HG02623 (cell line): ENCODE measurements at regions not wholly inside any gene's neighbourhood (a gene's known extent, or its start where the extent isn't known, plus 50 kb on each side); places are given as distances from the start of the nearest gene placed in this dataset.
"Not testable (repeated sequence)": the region's sequence is repeated elsewhere in the genome, so short reads cannot be mapped to it uniquely, and the experiment has no call there.

Source experiments
- ATAC-seq: cut with Tn5 transposase; IDR thresholded peaks from one replicate; pipeline ENCODE4 v1.9.1; 2021; ENCODE audit warnings: moderate library complexity; ENCODE audit not compliant: unreplicated experiment

DNA sequence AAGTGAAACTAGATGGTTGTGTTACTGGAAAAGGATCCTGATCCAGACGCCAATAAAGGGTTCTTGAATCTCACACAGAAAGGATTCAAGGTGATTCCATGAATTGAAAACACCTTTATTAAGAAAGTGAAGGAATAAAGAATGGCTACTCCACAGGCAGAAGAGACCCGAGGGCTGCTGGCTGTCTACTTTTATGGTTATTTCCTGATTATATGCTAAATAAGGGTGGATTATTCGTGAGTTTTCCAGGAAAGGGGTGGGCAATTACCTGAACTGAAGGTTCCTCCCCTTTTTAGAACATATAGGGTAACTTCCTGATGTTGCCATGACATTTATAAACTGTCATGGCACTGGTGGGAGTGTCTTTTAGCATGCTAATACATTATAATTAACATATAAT lies 50.9 kb upstream of the WARS2 start:
- ATAC-seq, result no peak

DNA sequence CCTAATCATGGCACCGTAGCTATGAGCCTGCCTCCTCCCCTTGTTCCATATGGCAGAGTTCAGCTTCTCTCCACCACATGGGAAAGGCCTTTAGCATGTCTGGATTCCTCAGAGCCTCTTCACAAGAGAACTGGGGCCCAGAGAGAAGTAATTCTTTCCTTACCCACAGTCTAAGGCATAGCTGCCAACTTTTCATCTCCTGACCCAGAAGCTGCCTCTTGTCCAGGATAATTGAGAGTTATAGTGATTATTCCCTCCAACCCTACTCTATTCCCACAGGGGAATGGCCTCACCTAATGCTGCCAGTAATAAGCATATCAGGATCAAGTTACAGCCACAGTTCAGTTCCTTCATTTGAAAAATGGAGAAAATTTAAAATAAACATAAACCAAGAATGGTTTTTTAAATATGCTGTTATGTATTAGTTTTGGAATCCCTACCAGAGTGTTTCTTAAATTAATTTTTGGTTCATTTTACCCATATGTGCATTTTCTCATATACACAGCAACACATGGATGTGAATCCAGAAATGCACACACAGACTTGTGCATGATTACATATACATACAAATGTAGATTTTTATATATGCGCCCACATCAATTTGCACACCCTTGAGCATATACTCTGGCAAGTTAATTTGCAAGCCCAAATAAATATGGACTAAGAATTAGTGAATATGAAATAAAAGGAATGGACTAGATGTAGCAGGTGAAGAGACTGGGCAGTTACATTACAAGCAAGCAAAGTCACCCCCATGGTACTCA lies 63.9 kb upstream of the WARS2 start:
- no peak for ATAC-seq

DNA sequence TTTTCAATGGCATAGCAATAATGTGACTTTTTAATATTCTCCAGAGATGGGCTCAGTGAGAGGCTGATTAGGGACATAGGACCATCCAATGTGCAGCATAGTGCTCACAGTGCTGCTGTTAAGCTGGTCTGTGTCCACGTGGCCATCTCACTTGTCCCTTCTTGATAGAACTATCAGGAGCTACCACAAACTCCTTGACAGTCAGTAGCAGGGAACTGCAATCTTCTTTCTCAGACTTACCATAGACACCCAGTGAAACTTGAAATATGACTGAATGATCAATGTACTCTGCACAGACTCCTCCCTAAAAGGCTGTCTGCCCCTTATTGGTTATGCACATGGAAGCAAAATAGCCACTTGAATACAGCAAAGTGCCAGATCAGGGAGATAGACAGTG lies 64.5 kb upstream of the WARS2 start:
- no peak for ATAC-seq

DNA sequence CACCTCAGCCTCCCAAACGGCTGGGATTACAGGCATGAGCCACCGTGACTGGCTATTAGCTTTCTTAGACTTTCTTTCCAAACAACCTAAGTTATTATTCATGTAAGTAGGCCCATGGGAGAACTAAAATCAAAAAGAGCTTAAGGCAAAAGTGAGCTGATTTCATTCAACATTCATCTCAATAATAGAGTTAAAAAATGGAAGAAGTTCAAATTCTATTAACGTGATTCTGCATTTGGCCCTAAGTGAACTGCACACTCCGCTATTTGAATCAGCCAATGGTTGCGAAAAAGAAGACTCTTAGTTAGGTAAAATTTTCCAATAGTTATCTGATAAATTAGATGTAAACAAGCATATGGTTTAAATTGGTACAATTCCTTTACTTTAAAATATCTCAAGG lies 68.6 kb upstream of the WARS2 start:
- no peak for ATAC-seq

DNA sequence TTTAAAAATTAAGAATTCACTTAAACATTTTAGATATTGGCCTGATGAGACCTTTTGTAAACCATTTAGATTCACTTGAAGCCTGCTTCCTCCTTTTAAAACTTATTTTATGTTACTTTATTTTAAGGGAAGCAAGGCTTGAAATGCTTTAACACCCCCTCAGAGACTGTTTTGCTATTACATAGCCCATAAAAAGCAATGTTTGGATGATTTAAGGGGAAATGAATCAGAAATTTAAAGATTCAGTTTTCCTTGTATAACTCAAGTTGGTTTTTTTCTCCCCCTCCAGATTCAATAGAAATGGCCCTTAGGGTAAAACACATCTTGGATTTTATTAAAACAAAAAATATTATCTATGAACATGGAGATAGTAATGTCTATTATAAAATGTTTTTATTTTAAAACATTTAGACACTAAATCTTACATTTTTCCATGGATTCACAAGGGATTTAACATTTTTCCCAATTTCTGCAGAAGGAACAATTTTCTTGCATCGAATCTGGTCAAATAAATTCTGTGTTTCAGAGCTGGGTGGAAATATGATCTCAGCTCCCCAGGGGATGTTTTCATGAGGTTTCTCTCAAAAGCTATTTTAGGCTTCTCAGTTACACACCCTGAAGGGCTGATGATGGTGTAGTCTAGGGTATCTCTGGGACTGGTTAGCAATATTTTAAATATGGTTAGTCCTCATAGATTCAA lies 69.3 kb upstream of the WARS2 start:
- no peak for ATAC-seq

DNA sequence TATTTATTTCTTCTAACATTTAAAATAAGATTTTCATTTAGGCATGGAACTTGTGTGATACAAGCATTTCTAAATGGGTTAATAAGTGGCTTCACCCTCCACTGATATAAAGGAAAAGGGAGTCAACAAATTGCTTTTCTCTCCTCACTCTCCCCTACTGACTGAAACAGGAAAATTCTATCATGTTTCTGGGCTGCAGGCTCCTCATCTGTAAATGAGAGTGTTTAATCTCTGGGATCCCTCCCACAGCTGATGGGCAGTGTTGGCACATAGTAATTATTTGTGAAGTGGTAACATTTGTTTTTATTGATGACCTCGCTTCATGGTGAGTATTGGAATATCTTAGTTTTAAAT lies 69.8 kb upstream of the WARS2 start:
- no peak for ATAC-seq

DNA sequence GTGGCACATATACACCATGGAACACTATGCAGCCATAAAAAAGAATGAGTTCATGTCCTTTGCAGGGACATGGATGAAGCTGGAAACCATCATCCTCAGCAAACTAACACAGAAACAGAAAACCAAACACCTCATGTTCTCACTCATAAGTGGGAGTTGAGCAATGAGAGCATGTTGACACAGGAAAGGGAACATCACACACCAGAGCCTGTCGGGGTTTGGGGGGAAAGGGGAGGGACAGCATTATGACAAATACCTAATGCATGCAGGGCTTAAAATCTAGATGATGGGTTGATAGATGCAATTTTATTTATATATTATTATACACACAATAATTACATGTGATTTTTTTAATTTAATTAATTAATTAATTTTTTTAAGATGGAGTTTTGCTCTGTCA lies 72.8 kb upstream of the WARS2 start:
- ATAC-seq, result not testable (repeated sequence)

DNA sequence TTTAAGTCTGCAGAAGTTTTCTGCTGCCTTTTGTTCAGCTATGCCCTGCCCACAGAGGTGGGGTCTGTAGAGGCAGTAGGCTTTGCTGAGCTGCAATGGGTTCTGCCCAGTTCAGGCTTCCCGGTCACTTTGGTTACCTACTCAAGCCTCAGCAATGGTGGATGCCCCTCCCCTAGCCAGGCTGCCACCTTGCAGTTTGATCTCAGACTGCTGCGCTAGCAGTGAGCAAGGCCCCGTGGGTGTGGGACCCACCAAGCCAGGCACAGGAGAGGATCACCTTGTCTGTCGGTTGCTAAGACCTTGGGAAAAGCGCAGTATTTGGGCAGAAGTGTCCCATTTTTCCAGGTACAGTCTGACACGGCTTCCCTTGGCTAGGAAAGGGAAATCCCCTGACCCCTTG lies 74.5 kb upstream of the WARS2 start:
- ATAC-seq, result not testable (repeated sequence)

DNA sequence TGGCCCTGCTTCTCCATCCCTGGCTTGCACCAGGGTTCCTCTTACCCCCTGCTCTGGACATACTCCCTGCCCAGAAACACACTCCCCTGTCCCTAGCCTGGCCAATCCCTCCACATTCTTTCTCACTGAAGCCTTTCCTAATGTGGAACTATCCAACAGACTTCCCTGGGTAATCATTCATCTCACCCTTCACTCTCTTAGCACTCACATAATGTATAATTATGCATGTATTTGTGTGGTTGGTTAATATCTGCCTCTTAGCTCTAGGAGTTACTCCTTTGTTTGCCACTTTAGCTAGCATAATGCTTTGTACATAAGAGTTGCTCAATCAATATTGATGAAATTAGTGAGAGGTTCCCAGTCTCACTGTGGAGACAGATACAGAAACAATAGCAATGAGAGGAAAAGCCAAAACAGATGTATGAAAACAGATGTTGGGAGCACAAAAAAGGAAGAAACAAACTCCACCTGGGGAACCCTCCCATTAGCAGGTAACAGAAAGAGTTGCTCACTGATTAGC lies 76.9 kb upstream of the WARS2 start:
- ATAC-seq, result no peak

DNA sequence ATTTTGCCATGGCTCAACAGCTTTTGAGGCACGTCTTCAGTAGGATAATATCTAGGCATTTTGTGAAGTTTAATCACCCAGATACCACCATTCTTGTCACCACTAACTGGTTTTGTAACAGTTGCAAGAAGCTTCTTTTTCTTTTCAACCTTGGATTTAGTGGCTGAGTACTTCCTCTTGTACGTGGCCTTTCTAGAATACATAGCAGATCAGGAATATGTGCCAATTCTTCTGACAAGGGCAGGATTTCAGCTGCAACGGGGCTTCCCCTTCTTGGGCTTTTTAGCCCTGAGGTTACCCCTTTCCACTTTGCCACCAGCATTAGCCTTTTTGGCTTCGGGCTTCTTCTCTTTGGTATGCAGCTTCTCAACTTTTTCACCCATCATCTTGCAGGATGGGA lies 79.3 kb upstream of the WARS2 start:
- no peak for ATAC-seq

DNA sequence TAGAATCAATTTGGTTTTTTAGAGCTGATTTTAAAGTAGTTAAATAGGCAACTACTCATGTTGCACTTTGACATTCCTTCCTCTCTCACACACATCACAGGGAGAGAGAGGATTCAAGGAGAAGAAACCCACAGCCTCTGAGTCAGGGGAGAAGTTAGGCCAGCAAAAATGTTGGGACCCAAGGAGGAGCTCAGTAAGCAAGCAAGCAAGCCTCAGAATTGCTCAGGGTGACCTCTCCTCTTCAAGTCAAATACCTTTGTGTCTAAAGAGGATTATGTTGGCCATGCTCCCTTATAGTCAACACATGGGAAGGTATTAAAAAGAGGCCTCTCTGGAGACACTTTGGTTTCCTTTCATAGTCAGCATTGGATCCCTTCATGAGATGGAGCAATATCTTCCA lies 80.5 kb upstream of the WARS2 start:
- ATAC-seq, result no peak

DNA sequence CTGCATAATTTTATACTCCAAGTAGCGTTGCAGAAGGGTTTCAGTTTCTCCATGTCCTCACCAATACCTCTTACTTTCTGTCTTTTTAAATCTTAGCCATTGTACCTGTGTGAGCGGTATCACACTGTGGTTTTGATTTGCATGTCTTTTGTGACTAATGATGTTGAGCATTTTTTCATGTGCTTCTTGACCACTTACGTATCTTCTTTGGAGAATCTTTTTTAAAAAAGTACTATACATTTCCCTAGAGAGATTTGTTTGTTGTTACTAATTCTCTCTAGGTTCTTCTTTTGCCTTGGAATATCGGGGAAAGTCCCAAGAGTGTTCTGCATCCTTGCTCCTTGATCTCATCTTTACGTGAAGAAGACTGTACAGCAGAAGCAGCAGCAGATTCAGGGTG lies 81.8 kb upstream of the WARS2 start:
- no peak for ATAC-seq

DNA sequence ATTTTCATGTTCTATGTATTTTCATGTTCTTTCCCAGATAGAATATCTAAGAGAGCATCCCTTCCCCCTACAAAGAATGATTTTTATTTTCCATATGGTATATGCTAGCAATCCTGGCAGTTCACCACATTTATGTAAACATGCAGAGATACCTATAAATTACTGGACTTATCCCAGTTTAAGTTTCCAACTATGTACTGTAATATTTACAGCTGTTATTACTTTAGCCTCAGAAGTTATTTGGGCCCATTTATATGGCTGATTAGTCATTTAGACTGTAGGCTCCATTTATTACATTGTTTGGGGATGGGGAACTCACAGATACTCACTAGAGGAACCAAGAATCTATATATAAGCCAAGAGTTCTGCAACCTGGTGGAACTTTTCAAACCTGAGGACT lies 84.8 kb upstream of the WARS2 start:
- no peak for ATAC-seq

DNA sequence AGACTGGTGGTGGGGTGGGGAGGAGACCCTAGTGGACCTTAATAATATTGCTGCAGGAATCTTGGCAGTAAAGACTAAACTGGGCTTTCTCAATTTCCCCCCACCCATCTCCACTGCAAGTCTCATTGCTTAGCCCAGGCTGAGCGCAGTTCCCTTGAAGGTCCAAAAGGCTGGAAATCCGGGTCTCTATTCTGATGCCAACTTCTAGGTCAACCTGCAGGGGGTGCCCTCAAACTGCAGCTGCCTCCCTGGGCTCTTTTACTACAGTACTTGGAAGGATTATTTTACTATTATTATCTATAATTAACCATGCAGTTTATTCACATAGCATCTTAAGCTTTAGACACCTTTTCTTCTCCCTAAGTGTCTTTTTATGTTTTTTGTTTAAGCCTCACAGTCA lies 85.4 kb upstream of the WARS2 start:
- no peak for ATAC-seq

DNA sequence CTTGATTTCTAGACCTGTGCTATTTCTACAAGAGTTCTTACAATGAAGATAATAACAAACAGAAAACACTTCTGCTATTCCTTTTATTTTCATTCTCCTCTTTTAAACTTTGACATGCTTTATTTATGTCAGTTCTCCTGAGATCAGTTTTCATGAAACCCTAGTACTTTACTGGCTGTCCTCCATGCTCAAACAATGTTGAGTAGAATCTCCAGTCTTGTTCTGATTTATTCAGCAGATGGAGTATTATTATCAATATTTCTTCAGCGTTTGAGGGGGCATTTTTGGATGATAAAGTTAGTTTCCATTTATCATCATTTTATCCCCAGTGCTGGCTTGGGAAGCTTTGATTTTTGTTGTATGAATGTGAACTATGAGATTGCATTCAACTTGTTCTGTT lies 85.9 kb upstream of the WARS2 start:
- ATAC-seq, result no peak

DNA sequence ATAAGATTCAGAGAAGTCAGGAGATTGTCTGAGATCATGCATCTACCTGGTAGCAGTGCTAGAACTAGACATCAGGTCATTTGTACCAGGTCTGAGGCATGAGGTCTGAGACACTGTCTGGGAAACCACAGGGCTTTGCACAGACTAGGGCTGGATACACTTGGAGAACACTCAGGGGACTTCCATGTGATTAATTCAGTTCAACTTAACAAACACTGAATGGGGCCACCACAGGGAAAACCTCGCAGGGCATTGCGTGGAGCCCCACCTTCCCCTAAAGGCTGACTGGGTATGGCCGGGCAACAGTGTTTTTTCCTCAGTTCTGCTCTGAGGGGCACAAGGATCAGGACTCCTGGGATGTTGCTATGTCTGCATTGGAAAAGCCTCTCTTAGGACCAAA lies 86.5 kb upstream of the WARS2 start:
- ATAC-seq, result no peak

DNA sequence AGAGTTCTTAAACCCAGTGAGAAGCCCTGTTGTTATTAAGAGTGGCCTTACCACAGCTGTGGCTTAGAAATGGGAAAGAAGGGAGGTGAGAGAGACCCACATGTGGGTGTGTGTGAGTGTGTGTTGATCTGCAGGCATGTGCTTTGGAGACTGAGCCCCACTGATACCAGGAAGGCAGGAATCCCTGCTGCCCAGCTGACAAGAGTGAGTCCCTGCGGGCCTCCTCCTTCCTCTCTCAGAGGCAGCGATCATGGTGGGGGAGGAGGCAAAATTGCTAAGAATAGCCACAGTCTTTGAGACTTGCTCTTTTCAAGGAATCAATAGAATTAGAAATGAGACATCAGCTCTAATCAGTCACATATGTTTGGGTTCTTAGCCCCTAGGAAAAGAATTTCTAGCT lies 87.0 kb upstream of the WARS2 start:
- ATAC-seq, result no peak

DNA sequence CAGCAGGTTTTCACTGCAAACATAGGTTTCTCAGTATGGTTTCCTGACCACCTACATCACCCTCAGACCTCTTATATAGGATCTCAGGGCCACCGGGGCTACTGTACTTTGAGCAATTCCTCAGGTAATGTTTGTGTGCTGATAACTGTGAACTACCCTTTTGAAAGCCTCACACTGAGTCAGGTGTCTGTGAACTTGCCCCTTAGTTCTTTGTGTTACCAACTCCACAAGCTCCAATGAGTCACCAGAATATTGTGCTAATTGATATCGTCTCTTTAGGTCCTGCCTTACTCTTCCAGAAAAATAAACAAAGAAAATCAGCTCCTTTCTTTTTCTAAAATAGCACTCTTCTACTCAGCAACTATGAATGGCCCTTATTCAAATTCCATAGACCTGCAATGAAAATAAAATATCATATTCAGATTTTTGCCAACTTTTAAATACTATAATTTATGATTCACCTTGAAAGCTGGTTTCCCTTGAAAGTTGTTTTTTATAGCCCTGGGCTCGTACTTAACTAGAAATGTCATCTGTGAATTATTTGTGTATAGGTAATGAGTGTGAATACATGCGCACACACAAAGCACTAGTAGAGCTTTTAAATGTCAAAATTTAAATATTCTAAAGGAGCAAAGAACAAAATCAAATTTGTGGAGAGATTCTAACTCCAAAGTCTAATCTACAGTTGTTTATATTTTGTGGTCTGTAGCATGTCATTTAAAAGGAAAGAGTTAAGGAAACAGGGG lies 88.1 kb upstream of the WARS2 start:
- no peak for ATAC-seq

DNA sequence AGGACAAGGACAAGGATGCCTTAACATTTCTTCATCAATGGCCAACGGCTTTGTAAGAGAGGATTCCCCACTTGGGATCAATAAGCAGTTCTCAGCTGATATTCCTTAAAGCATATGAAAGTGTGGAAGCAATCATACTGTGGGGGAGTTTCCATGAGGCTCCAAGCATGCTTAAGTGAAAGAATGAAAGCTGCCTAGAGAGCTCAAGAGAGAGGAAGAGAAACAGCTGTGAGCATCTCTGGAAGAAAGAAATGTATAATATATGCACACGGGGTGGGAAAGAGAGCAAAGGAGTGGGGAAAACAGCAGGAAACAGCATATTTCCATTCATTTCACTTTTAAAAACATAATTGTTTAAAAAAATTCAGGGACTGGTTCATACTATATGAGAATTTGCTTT lies 94.7 kb upstream of the WARS2 start:
- ATAC-seq, result no peak

DNA sequence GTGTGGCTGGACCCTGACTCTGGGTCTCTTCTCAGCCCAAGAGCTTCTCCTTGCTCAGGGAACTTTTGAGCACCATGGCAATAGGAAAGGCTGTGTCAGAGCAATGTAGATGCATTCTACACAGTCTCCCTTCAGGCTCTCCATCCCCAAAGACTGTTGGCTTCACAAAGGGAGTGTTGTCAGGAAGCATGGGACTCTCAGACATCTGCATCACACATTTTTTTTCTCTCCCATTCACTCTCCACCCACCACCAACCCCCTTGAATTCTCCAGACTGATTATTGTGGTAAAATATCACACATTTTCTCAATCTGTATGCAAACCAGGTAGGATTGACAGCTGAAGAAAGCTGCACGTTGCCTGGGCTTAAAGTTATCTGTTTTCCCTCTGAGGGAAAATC lies 105.4 kb upstream of the WARS2 start:
- ATAC-seq, result no peak

DNA sequence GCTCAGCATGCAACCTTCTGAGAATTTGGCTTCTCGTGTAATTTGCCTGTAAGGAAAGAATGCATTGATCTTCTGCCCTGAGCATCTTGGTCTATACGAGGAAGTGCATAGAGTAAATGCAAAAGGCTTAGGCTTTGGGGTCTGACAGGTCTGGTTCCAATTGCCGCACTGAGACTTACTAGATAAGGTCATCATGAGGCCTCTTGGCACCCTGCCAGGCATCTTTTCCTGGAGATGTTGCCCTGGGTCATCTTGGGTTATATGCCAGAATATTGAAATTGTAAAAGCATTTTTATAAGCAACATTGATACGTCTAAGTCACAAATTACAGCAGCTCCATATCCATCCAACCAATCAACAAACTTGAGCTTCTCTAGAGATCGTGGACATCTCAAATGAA lies 108.8 kb upstream of the WARS2 start:
- ATAC-seq, result no peak

DNA sequence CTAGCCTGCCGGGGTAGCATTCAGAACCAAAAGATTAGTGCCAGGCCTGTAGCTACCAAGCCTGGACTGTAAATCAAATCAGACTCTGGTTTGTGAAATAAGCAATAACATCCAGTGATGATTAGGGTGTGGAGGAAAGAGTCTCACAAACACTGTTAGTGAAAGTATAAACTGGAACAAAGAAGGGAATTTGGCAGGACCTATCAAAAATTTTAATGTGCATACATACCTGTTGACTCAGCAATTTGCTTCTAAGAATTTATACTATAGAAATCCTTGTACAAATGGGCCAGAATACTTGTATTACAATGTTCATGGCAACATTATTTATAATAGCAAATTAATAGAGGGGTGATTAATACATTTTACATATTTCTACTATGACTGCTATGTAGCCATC lies 109.8 kb upstream of the WARS2 start:
- no peak for ATAC-seq
